T1000 (cell line): ENCODE measurements at regions not wholly inside any gene's neighbourhood (a gene's known extent, or its start where the extent isn't known, plus 50 kb on each side); places are given as distances from the start of the nearest gene placed in this dataset.

Experiments used
- DNase-seq: peaks from one replicate; lab custom pipeline; 2025; ENCODE audit warnings: mixed read lengths; lab: John Stamatoyannopoulos, UW

GRCh38 chr3:160169139-160169976 is 55.9 kb upstream of the C3orf80 start:
- peak; percentile 34 for DNase-seq

- DNase-seq, result no peak
Observed at GRCh38 chr3:160170409-160171370, 54.5 kb upstream of the C3orf80 start.

- no peak for DNase-seq
Observed at GRCh38 chr3:160171813-160172212, 53.4 kb upstream of the C3orf80 start.

- DNase-seq, result no peak
Observed at GRCh38 chr3:160174621-160175020, 50.6 kb upstream of the C3orf80 start.
